H9 (cell line): ENCODE measurements at regions not wholly inside any gene's neighbourhood (a gene's known extent, or its start where the extent isn't known, plus 50 kb on each side); places are given as distances from the start of the nearest gene placed in this dataset.
"Not testable (repeated sequence)": the region's sequence is repeated elsewhere in the genome, so short reads cannot be mapped to it uniquely, and the experiment has no call there.

Source experiments
- DNase-seq: peaks from one replicate; pipeline ENCODE4 v3.0.0-alpha.2; 2017
- H2AFZ ChIP-seq: one replicate; pipeline ENCODE4 v1.6.1; 2013; ENCODE audit warnings: mild to moderate bottlenecking, low read length, control low read depth, moderate library complexity
- H2AK5ac ChIP-seq: 2 replicates; pipeline ENCODE4 v1.6.1; 2013; ENCODE audit warnings: low read length, control low read depth, mixed read lengths; ENCODE audit not compliant: insufficient read length
- H2BK120ac ChIP-seq: one replicate; pipeline ENCODE4 v1.6.1; 2013; ENCODE audit warnings: low read depth, mild to moderate bottlenecking, low read length, control low read depth, inconsistent platforms; ENCODE audit not compliant: poor library complexity, severe bottlenecking
- H2BK12ac ChIP-seq: 2 replicates; pipeline ENCODE4 v1.6.1; 2013; ENCODE audit warnings: low read length, control low read depth, mixed read lengths, low read depth; ENCODE audit not compliant: insufficient read length
- H2BK15ac ChIP-seq: 2 replicates; pipeline ENCODE4 v1.6.1; 2013; ENCODE audit warnings: low read depth, low read length, control low read depth
- H2BK20ac ChIP-seq: one replicate; pipeline ENCODE4 v1.6.1; 2013; ENCODE audit warnings: low read depth, mild to moderate bottlenecking, low read length, control low read depth, inconsistent platforms; ENCODE audit not compliant: poor library complexity, severe bottlenecking
- H2BK5ac ChIP-seq: 2 replicates; pipeline ENCODE4 v1.6.1; 2013; ENCODE audit warnings: low read length, control low read depth, mixed read lengths; ENCODE audit not compliant: insufficient read length
- H3K14ac ChIP-seq: 2 replicates; pipeline ENCODE4 v1.6.1; 2013; ENCODE audit warnings: low read length, control low read depth; ENCODE audit not compliant: insufficient read depth
- H3K18ac ChIP-seq: 2 replicates; pipeline ENCODE4 v1.6.1; 2013; ENCODE audit warnings: low read depth, mild to moderate bottlenecking, mixed read lengths, low read length, control low read depth; ENCODE audit not compliant: insufficient read length
- H3K23ac ChIP-seq: 2 replicates; pipeline ENCODE4 v1.6.1; 2013; ENCODE audit warnings: low read length, control low read depth, mixed read lengths, low read depth; ENCODE audit not compliant: insufficient read length
- H3K23me2 ChIP-seq: 2 replicates; pipeline ENCODE4 v1.6.1; 2013; ENCODE audit warnings: low read depth, mild to moderate bottlenecking, mixed read lengths, low read length, control low read depth; ENCODE audit not compliant: insufficient read length, poor library complexity, severe bottlenecking
- H3K27ac ChIP-seq: 2 replicates; pipeline ENCODE4 v1.5.1; 2013; ENCODE audit warnings: low read length, control low read depth, mixed read lengths, low read depth; ENCODE audit not compliant: insufficient read length
- H3K27me3 ChIP-seq: 2 replicates; pipeline ENCODE4 v1.6.1; 2013; ENCODE audit warnings: low read length, control low read depth, inconsistent platforms; ENCODE audit not compliant: insufficient read depth
- H3K4ac ChIP-seq: 2 replicates; pipeline ENCODE4 v1.6.1; 2013; ENCODE audit warnings: low read depth, mild to moderate bottlenecking, control low read depth, inconsistent platforms, low read length, moderate library complexity
- H3K4me1 ChIP-seq: 2 replicates; pipeline ENCODE4 v1.6.1; 2013; ENCODE audit warnings: low read length, control low read depth, inconsistent platforms; ENCODE audit not compliant: insufficient read depth
- H3K4me2 ChIP-seq: 2 replicates; pipeline ENCODE4 v1.6.1; 2013; ENCODE audit warnings: low read length, control low read depth, mixed read lengths; ENCODE audit not compliant: insufficient read length, insufficient read depth
- H3K56ac ChIP-seq: 2 replicates; pipeline ENCODE4 v1.6.1; 2013; ENCODE audit warnings: low read depth, mild to moderate bottlenecking, mixed read lengths, low read length, control low read depth; ENCODE audit not compliant: insufficient read length
- H3K79me1 ChIP-seq: 2 replicates; pipeline ENCODE4 v1.6.1; 2013; ENCODE audit warnings: low read depth, mild to moderate bottlenecking, moderate library complexity, low read length, control low read depth, inconsistent platforms; ENCODE audit not compliant: insufficient read depth, poor library complexity, severe bottlenecking
- H3K79me2 ChIP-seq: 2 replicates; pipeline ENCODE4 v1.6.1; 2013; ENCODE audit warnings: low read length, control low read depth, inconsistent platforms; ENCODE audit not compliant: insufficient read depth
- H3K9ac ChIP-seq: 2 replicates; pipeline ENCODE4 v1.6.1; 2013; ENCODE audit warnings: low read length, control low read depth, mixed read lengths; ENCODE audit not compliant: insufficient read length; ENCODE audit errors: extremely low read depth
- H3K9me3 ChIP-seq: one replicate; pipeline ENCODE4 v1.6.1; 2013; ENCODE audit warnings: low read depth, low read length, inconsistent platforms; ENCODE audit not compliant: control insufficient read depth
- H3T11ph ChIP-seq: one replicate; pipeline ENCODE4 v1.6.1; 2013; ENCODE audit warnings: mild to moderate bottlenecking, low read length, control low read depth, inconsistent platforms
- H4K20me1 ChIP-seq: one replicate; pipeline ENCODE4 v1.6.1; 2013; ENCODE audit not compliant: control insufficient read depth, insufficient read length, insufficient read depth
- H4K5ac ChIP-seq: 2 replicates; pipeline ENCODE4 v1.6.1; 2013; ENCODE audit warnings: low read depth, mild to moderate bottlenecking, mixed read lengths, low read length, control low read depth; ENCODE audit not compliant: insufficient read length
- H4K8ac ChIP-seq: replicated peaks from 2 replicates; pipeline ENCODE4 v1.6.1; 2013; ENCODE audit warnings: low read length, control low read depth, mixed read lengths, low read depth; ENCODE audit not compliant: insufficient read length
- H4K91ac ChIP-seq: 2 replicates; pipeline ENCODE4 v1.6.1; 2013; ENCODE audit warnings: low read depth, mild to moderate bottlenecking, moderate library complexity, mixed read lengths, low read length, control low read depth; ENCODE audit not compliant: insufficient read length
- H3K27ac Mint-ChIP-seq, 3 experiments: 2 replicates in 2 of 3; 3 replicates in 1 of 3; pipeline ENCODE4 v1.8.0; 2020 to 2021; ENCODE audit warnings: mixed read lengths in 3 of 3, mild to moderate bottlenecking in 1 of 3, moderate library complexity in 1 of 3
- H3K27me3 Mint-ChIP-seq: 2 replicates; pipeline ENCODE4 v1.8.0; 2021; ENCODE audit warnings: low read depth, mild to moderate bottlenecking, moderate library complexity, mixed read lengths
- H3K36me3 Mint-ChIP-seq, 3 experiments: 2 replicates in 2 of 3; 3 replicates in 1 of 3; pipeline ENCODE4 v1.8.0; 2020 to 2021; ENCODE audit warnings: low read depth in 3 of 3, mixed read lengths in 3 of 3; ENCODE audit not compliant: insufficient read depth in 1 of 3
- H3K4me1 Mint-ChIP-seq, 2 experiments: 2 replicates each; pipeline ENCODE4 v1.8.0; 2020; ENCODE audit warnings: mixed read lengths in 2 of 2
- H3K4me3 Mint-ChIP-seq, 2 experiments: 2 replicates in 1 of 2; 3 replicates in 1 of 2; pipeline ENCODE4 v1.8.0; 2020 to 2021; ENCODE audit warnings: mild to moderate bottlenecking in 2 of 2, mixed read lengths in 2 of 2, moderate library complexity in 1 of 2
- H3K9me3 Mint-ChIP-seq, 2 experiments: 2 replicates in 1 of 2; 3 replicates in 1 of 2; pipeline ENCODE4 v1.8.0; 2020; ENCODE audit warnings: mild to moderate bottlenecking in 2 of 2, mixed read lengths in 2 of 2, moderate library complexity in 1 of 2
- WGBS: extraction: QIAGEN DNeasy Blood & Tissue Kit; methylation state at CpG from one replicate; pipeline ENCODE4 v1.1.7; 2013; ENCODE audit warnings: missing lambda C conversion rate, low lambda C conversion rate, mixed read lengths; ENCODE audit not compliant: insufficient read length; ENCODE audit errors: extremely low coverage; 5-methylcytosine and 5-hydroxymethylcytosine counted together

- H2BK15ac ChIP-seq = not testable (repeated sequence)
These were observed 232.2 kb downstream of the SHCBP1 start for GRCh38 chr16:46388939-46389491.

GRCh38 chr16:46388354-46388753, 232.8 kb downstream of the SHCBP1 start:
- H3K9me3 ChIP-seq = peaks cover 16% of the 10 kb centered on the region
- Mint-ChIP-seq H3K9me3 (peaks cover 30 to 32% of the 10 kb centered on the region in 2 experiments), H3K27me3 (peaks cover 18% of the 10 kb centered on the region), H3K36me3 (peaks cover 11 to 24% (median 12%) of the 10 kb centered on the region in 3 experiments)
- not testable (repeated sequence) for H3K4ac ChIP-seq, H2BK12ac ChIP-seq, H3K23ac ChIP-seq, H2BK20ac ChIP-seq, H3K79me1 ChIP-seq, H3K18ac ChIP-seq, H4K91ac ChIP-seq, H4K20me1 ChIP-seq, H3K4me1 Mint-ChIP-seq, H2BK5ac ChIP-seq, DNase-seq, H3K27ac Mint-ChIP-seq, H3K4me1 ChIP-seq, H2AK5ac ChIP-seq, H3K14ac ChIP-seq, H3K4me2 ChIP-seq, H2BK15ac ChIP-seq, H3K9ac ChIP-seq, H3K27ac ChIP-seq, H3K27me3 ChIP-seq, H2AFZ ChIP-seq, H3K23me2 ChIP-seq, H3K79me2 ChIP-seq, H3T11ph ChIP-seq, H3K4me3 Mint-ChIP-seq, H3K56ac ChIP-seq, H2BK120ac ChIP-seq, H4K5ac ChIP-seq, H4K8ac ChIP-seq
- WGBS = no CpG with 5 or more reads among the region's 16 CpGs

More at GRCh38 chr16:46388939-46389491, 232.2 kb downstream of the SHCBP1 start:
- H3K36me3 Mint-ChIP-seq = peaks cover 11 to 23% (median 12%) of the 10 kb centered on the region in 3 experiments
- peaks cover 16% of the 10 kb centered on the region for H3K9me3 ChIP-seq
- H3K23ac ChIP-seq, H3K4me1 Mint-ChIP-seq, H3K4ac ChIP-seq, H3K18ac ChIP-seq, H3K23me2 ChIP-seq, H3K4me3 Mint-ChIP-seq, H3K27ac ChIP-seq, H4K5ac ChIP-seq, H2AK5ac ChIP-seq, H2BK20ac ChIP-seq, H2BK12ac ChIP-seq, H3K9ac ChIP-seq, H2BK120ac ChIP-seq, DNase-seq, H3K4me1 ChIP-seq, H3K27ac Mint-ChIP-seq, H3K27me3 ChIP-seq, H4K91ac ChIP-seq, H3K4me2 ChIP-seq, H3K79me2 ChIP-seq, H3T11ph ChIP-seq, H3K14ac ChIP-seq, H2AFZ ChIP-seq, H3K79me1 ChIP-seq, H4K20me1 ChIP-seq, H3K56ac ChIP-seq, H2BK5ac ChIP-seq, H4K8ac ChIP-seq: not testable (repeated sequence)
- no CpG with 5 or more reads among the region's 27 CpGs for WGBS
- H3K9me3 Mint-ChIP-seq = peaks cover 28 to 30% of the 10 kb centered on the region in 2 experiments
- H3K27me3 Mint-ChIP-seq = peaks cover 20% of the 10 kb centered on the region
